H1 (cell line): ENCODE measurements at regions not wholly inside any gene's neighbourhood (a gene's known extent, or its start where the extent isn't known, plus 50 kb on each side); places are given as distances from the start of the nearest gene placed in this dataset.

ENCODE experiments used
- GABPA ChIP-seq: IDR thresholded peaks from 2 replicates; pipeline ENCODE4 v1.6.1; 2011; ENCODE audit warnings: mild to moderate bottlenecking, low read length, moderate library complexity, borderline replicate concordance; ENCODE audit not compliant: insufficient read depth
- TAF1 ChIP-seq: IDR thresholded peaks from 2 replicates; pipeline ENCODE4 v1.6.1; 2011; ENCODE audit warnings: mild to moderate bottlenecking, low read depth, low read length
- TAF7 ChIP-seq: optimal IDR thresholded peaks from 2 replicates; pipeline ENCODE3; 2011; ENCODE audit warnings: low read depth, mild to moderate bottlenecking, inconsistent platforms, low read length, moderate library complexity, borderline replicate concordance

DNA sequence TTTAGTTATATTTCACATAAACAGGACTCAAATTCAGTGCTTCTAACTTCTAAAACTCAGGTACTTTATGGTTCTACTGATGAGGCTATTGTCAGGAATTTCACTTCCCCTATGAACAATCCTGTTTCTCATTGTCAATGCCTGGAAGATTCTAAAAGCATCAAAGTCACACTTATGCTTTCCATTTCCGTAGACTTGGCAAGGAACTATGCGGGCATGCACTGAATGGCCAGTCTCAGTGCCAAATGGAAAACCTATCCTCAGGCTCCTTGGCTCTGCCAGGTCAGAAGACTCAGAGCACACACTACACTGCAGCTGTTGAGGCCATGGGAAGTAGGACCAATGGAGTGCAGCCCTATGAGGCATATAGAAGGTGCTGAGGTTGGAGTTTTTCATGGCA is 97.0 kb upstream of the PTPN13 start (continued):
- TF ChIP-seq GABPA (no peak), TAF1 (no peak), TAF7 (no peak)
